Thyroid gland (tissue), 4 donors: ENCODE measurements at regions not wholly inside any gene's neighbourhood (a gene's known extent, or its start where the extent isn't known, plus 50 kb on each side); places are given as distances from the start of the nearest gene placed in this dataset. TPM values are rescaled to one million over a fixed set of nuclear protein-coding genes. Genes with fewer than 3 reads are reported as not detected.

ENCODE experiments used
- DNase-seq, 2 donors: peaks; one replicate each; pipeline ENCODE4 v3.0.0-alpha.2; 2019
- H3K27ac ChIP-seq, 3 donors: fragments of 200-600 bp; sonication (generic); 1 replicate in 2 of 3; 2 replicates in 1 of 3; pipeline ENCODE4 v1.5.1; 2016 to 2019; ENCODE audit warnings: mild to moderate bottlenecking in 1 of 3, moderate library complexity in 1 of 3
- H3K27me3 ChIP-seq: fragments of 200-600 bp; sonication (generic); one replicate; pipeline ENCODE4 v1.5.1; 2019
- H3K36me3 ChIP-seq, 2 donors: fragments of 200-600 bp; sonication (generic); one replicate each; pipeline ENCODE4 v1.5.1; 2016 to 2019
- H3K4me1 ChIP-seq, 2 donors: fragments of 200-600 bp; sonication (generic); one replicate each; pipeline ENCODE4 v1.5.1; 2017 to 2019
- H3K4me3 ChIP-seq, 3 donors: fragments of 200-600 bp; sonication (generic); replicated peaks in 1 of 3; 1 replicate in 2 of 3; 2 replicates in 1 of 3; pipeline ENCODE4 v1.5.1; 2016; ENCODE audit warnings: mild to moderate bottlenecking in 1 of 3
- H3K9me3 ChIP-seq: fragments of 200-600 bp; sonication (generic); one replicate; pipeline ENCODE4 v1.5.1; 2017
- CTCF ChIP-seq, 6 experiments: fragments of 200-600 bp in 3 of 6; fragments of 450-650 bp in 3 of 6; sonication (generic) in 3 of 6; IDR thresholded peaks; one replicate each; pipeline ENCODE4 v1.5.1; 2016 to 2019; ENCODE audit warnings: antibody characterized with exemption in 6 of 6, mild to moderate bottlenecking in 2 of 6, inconsistent platforms in 1 of 6, moderate library complexity in 1 of 6
- POLR2A ChIP-seq, 2 donors: fragments of 450-650 bp; IDR thresholded peaks; one replicate each; pipeline ENCODE4 v1.6.1; 2017; ENCODE audit warnings: antibody characterized with exemption in 2 of 2, mild to moderate bottlenecking in 2 of 2, moderate library complexity in 1 of 2
- WGBS, 2 donors: methylation state at CpG; one replicate each; pipeline ENCODE4 v1.1.5; 2017; 5-methylcytosine and 5-hydroxymethylcytosine counted together
- intact Hi-C: fragments of 100-400 bp; cut with DNase I; formaldehyde crosslinking; loops from one replicate; pipeline ENCODE4 v1.15.1; 2023
- microRNA-seq: library from miRNA; unstranded; fragments of <30 nt; microRNA quantifications from one replicate; pipeline ENCODE4, GENCODE V29; 2016
- small RNA-seq: library from RNA; depleted of rRNA; stranded (forward); fragments of <200 nt; gene quantifications from one replicate; pipeline ENCODE3, GENCODE V24; 2016

- Histone ChIP-seq H3K36me3 (no peaks in the 10 kb centered on the region), H3K9me3 (no peaks in the 10 kb centered on the region), H3K27ac (peak overlapping the region in 2 of 3 donors; percentile 87 to 92), H3K4me3 (no peak overlapping the region), H3K27me3 (no peaks in the 10 kb centered on the region), H3K4me1 (peaks cover 21 to 22% of the 10 kb centered on the region in 2 donors)
- DNase-seq: no peak
- 87 to 91% methylated on average over 1 of the region's 1 CpG for WGBS, 2 donors
- TF ChIP-seq POLR2A (IDR thresholded peaks at IDR 0.05) (no peak), CTCF (IDR thresholded peaks at IDR 0.05) (no peak)
- intact Hi-C loops: no loop called here
Observed at GRCh38 chr5:88940713-88941112, 57.7 kb upstream of the MEF2C start.

GRCh38 chr5:88939300-88939699, 56.3 kb upstream of the MEF2C start:
- no peaks in the 10 kb centered on the region for H3K36me3 ChIP-seq
- H3K27me3 ChIP-seq: no peaks in the 10 kb centered on the region
- H3K9me3 ChIP-seq: no peaks in the 10 kb centered on the region
- no peak overlapping the region for H3K27ac ChIP-seq
- no peak overlapping the region for H3K4me3 ChIP-seq
- no peak for TF ChIP-seq POLR2A (IDR thresholded peaks at IDR 0.05)
- intact Hi-C loops: no loop called here
- H3K4me1 ChIP-seq: peaks cover 21 to 22% of the 10 kb centered on the region in 2 donors
- DNase-seq: no peak
- WGBS, 2 donors: 96 to 97% methylated on average over 2 of the region's 2 CpGs

DNA sequence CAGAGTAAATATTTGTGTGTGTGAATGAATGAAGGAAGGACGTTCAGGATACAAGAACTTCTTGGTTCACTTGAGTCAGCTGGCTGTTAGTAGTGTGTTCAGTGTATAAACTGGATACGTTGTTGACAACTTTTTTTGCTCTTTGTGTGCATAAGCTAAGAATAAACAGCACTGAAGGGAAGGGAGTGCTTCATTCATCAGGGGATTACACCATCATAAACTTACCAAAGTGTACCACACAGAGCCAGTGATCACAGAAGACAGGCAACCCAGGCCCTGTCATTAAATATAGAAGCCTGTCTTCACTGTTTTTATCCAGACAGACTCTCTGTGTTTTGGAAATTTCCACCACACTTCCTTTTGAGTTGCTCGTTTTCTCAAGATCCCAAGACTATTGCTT, 55.5 kb upstream of the MEF2C start:
- Histone ChIP-seq H3K4me3 (no peak overlapping the region), H3K27me3 (no peaks in the 10 kb centered on the region), H3K9me3 (no peaks in the 10 kb centered on the region), H3K36me3 (no peaks in the 10 kb centered on the region), H3K4me1 (peaks cover 20 to 21% of the 10 kb centered on the region in 2 donors), H3K27ac (no peak overlapping the region)
- DNase-seq: no peak
- TF ChIP-seq CTCF (IDR thresholded peaks at IDR 0.05) (no peak), POLR2A (IDR thresholded peaks at IDR 0.05) (no peak)
- WGBS, 2 donors: 77 to 81% methylated on average over 3 of the region's 3 CpGs
- intact Hi-C loops: no loop called here

GRCh38 chr5:88937406-88937805, 54.4 kb upstream of the MEF2C start:
- WGBS, 2 donors: 93 to 94% methylated on average over 5 of the region's 5 CpGs
- Histone ChIP-seq H3K9me3 (no peaks in the 10 kb centered on the region), H3K27ac (no peak overlapping the region), H3K27me3 (no peaks in the 10 kb centered on the region), H3K36me3 (no peaks in the 10 kb centered on the region), H3K4me3 (no peak overlapping the region), H3K4me1 (peaks cover 12 to 14% of the 10 kb centered on the region in 2 donors)
- DNase-seq: no peak
- intact Hi-C loops: no loop called here
- no peak for TF ChIP-seq POLR2A (IDR thresholded peaks at IDR 0.05)
- no peak for TF ChIP-seq CTCF (IDR thresholded peaks at IDR 0.05)

- no peak for DNase-seq
- no peak overlapping the region for H3K4me3 ChIP-seq
- H3K27ac ChIP-seq: no peak overlapping the region
- no peaks in the 10 kb centered on the region for H3K27me3 ChIP-seq
- no peaks in the 10 kb centered on the region for H3K36me3 ChIP-seq
- WGBS, 2 donors: 95 to 97% methylated on average over 3 of the region's 3 CpGs
- TF ChIP-seq POLR2A (IDR thresholded peaks at IDR 0.05): no peak
- no peak for TF ChIP-seq CTCF (IDR thresholded peaks at IDR 0.05)
- intact Hi-C loops: no loop called here
- H3K4me1 ChIP-seq: no peaks in the 10 kb centered on the region
- H3K9me3 ChIP-seq: no peaks in the 10 kb centered on the region
Observed at GRCh38 chr5:88934439-88934838, 51.5 kb upstream of the MEF2C start.

Small RNA genes in the stretch of these regions (microRNA-seq; reads per million reads assigned to microRNA genes)
- gene MIR3660: not detected

Small RNA genes in the stretch of these regions (small RNA-seq; reads per million reads assigned to genes)
- not detected for gene MIR3660
